ENCODE measurements at regions not wholly inside any gene's neighbourhood (a gene's known extent, or its start where the extent isn't known, plus 50 kb on each side); places are given as distances from the start of the nearest gene placed in this dataset.

GRCh38 chr14:101460521-101460920, 100.8 kb upstream of the DIO3 start:
- DNase-seq (ENCODE audit: low read depth) = no peak

DNA sequence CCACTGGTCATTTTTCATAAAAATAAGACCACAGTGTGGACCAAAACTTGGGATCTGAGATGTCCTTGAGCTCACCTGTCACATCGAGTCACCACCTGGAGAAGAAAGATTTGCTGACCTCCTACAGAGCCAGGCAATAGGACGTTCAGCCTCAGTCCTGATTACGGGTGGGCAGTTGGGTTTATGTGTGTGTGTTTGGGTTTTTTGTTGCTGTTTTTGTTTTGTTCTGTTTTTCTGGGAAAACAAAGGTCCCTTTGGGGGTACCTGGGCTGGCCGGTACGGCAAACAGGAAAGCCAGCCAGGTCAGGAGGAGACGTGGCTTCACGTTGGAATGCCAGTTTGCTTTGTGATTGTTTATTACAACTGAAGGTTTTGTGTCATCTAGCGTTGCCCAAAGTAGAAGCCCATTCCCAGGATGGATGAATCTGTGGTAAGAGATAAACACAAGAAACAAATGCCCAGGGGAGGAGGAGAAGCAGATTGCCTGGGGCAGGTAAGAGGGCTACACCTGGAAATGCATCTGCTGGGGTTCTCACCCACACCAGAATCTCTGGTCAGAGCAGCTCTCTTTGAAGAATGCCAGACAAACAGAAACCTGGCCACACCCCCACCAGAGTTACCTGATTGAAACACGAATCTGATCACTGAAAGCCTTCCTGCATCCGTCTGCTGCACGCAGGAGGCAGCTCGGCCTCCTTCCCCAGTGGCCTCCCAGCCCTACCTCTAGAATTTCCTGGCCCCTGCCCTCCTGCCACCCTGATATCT, 100.1 kb upstream of the DIO3 start:
- no peak for DNase-seq (ENCODE audit: low read depth)

DNA sequence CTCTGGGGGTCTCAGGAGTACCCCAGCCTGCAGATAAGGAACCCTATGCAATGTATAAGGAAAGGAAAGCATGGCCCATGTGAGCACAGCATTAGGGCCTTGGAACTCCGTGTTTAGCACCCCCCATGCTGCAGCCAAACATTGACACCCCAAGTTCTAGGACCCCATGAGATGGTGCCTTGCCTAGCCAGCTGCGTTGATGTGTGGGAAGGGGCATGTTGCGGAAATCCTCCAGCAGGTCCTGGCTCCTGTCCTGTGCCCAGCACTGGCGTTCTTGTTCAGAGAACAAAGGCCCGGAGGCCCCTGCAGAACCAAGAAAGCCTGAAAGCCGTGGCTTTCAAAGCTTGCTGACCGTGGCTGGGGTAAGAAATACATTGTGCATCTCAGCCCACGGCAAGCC, 99.4 kb upstream of the DIO3 start:
- DNase-seq (ENCODE audit: low read depth) = no peak

- DNase-seq (ENCODE audit: low read depth) = no peak
Observed at GRCh38 chr14:101462726-101463565, 98.3 kb upstream of the DIO3 start.

DNA sequence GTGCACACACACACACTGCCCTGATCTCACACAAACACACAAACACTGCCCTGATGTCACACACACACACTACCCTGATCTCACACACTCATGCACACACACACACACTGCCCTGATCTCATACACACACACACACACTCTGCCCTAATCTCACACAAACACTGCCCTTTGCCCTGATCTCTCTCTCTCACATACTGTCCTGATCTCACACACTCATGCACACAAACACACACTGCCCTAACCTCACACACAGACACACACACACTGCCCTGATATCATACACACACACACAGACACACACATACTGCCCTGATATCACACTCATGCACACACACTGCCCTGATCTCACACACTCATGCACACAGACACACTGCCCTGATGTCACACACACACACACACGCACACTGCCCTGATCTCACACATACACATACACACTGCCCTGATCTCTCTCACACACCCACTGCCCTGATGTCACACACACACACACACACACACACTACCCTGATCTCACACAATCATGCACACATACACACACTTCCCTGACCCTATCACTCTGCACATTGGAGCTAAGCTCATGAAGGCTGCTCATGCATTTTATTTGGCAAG, 97.6 kb upstream of the DIO3 start:
- no peak for DNase-seq (ENCODE audit: low read depth)

GRCh38 chr14:101464310-101464983, 96.8 kb upstream of the DIO3 start:
- no peak for DNase-seq (ENCODE audit: low read depth)

GRCh38 chr14:101464984-101465794, 96.1 kb upstream of the DIO3 start:
- no peak for DNase-seq (ENCODE audit: low read depth)

GRCh38 chr14:101465795-101466448, 95.4 kb upstream of the DIO3 start:
- no peak for DNase-seq (ENCODE audit: low read depth)

DNA sequence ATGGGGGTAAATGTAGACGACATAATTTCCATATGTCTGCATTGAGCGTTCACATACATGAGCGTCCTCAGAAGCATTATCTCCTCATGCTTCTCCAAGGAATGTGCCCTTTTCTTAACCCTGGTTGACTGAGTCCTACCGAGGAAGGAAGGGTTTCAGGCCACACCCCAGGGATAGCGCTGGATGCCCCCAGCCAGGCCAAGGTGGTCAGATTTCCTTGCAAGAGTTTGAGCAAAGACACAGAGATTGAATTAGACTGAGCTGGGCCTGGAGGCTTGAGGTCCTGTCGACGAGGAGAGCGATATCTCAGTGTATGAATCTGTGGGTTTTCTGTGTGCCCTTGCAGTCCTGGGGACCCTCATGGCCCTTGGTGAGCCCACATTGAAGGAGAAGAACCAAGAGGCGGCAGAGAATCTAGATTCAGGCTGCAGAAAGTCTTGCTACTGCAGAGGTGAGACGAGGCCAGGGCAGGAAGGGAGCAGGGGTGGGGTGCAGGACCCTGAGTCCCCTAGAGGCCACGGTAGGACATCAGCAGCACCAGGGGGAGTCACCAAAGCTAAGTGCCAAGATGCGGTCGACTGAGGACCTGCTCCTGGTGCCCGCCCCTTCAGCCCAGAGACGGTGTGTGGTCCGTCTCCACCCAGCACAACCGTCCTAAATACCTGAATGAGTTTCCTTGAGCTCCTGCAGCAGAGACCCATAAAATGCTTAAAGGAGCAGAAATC, 94.7 kb upstream of the DIO3 start:
- DNase-seq (ENCODE audit: low read depth) = no peak

GRCh38 chr14:101467181-101467926, 93.9 kb upstream of the DIO3 start:
- no peak for DNase-seq (ENCODE audit: low read depth)

DNA sequence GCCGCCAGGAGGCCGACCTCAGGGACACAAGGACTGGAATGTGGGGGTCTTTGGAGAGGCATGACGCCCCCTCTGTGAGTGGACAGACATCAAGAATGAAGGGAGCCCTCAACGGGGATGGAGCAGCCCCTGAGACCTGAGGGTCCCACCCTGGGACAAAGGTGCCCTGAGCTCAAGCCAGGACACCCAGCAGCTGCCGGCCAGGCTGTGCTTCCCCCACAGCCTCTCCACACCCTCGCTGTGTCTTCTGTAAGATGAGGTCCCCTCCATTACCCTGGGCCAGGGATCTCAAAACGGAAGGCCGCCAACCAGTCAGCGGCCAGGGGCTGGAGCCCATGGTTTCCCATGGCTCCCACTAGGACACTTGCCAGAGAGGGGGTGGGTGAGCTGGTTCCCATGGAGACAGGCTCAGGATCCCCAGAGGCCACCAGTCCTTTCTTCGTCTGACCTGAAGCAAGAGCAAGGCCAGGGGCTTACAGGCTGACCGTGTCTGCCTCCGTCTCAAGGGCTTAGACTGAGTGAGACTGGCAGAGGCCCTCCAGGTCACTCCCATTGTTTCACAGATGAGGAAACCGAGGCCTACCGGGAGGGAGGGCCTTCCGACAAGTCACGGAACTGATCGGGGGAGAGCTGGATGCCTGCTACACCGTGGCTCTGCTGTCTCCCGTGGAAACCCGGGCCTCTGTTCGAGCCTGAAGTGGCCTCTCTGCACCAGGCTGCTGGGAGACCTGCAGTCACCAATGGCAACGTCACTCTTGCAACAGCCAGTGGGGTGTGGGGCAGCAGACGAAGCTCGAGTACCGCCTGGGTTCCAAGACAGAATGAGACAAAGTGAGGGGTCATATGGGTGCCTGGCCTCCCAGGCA, 91.7 kb upstream of the DIO3 start:
- no peak for DNase-seq (ENCODE audit: low read depth)

- DNase-seq (ENCODE audit: low read depth) = no peak
Observed at GRCh38 chr14:101470266-101470665, 91.0 kb upstream of the DIO3 start.

DNA sequence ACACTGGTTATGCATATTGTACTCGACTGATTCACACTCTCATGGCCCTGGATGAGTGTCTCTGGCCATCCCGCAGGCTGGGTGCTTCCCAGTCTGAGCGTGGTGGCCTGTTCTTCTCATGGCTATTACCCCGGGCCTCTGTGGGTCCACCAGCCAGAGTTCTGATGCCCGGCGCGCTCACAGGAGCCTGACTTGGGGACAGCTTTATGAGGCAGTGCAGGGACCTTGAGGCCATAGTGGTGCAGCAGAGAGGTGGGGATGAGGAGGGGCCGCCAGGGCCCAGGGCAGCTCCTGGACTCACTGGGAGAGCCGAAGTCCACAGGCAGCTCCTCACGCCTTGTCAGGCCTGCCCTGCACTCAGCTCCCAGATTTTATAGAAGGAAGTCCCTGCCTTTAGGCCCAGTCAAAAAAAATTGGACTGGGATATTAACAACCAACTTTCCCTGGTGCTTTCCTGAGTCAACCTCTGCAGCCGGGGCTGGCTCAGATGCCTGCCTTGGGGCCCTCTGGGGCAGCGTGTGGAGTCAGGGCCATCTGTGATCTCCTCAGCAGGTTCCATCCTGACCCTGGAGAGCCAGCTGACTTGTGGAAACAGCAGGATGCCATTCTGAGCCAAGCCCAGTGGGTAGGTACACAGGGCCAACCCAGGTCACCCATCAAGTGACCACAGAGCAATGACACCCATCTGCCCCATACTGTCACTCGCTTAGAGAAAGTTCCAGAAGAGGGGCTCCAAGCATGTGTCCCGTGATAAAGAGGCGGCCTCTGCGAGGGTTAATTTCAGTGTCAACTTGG, 89.4 kb upstream of the DIO3 start:
- no peak for DNase-seq (ENCODE audit: low read depth)

GRCh38 chr14:101472518-101472849, 88.8 kb upstream of the DIO3 start:
- no peak for DNase-seq (ENCODE audit: low read depth)

- DNase-seq (ENCODE audit: low read depth) = no peak
Observed at GRCh38 chr14:101473045-101473729, 88.1 kb upstream of the DIO3 start.

DNA sequence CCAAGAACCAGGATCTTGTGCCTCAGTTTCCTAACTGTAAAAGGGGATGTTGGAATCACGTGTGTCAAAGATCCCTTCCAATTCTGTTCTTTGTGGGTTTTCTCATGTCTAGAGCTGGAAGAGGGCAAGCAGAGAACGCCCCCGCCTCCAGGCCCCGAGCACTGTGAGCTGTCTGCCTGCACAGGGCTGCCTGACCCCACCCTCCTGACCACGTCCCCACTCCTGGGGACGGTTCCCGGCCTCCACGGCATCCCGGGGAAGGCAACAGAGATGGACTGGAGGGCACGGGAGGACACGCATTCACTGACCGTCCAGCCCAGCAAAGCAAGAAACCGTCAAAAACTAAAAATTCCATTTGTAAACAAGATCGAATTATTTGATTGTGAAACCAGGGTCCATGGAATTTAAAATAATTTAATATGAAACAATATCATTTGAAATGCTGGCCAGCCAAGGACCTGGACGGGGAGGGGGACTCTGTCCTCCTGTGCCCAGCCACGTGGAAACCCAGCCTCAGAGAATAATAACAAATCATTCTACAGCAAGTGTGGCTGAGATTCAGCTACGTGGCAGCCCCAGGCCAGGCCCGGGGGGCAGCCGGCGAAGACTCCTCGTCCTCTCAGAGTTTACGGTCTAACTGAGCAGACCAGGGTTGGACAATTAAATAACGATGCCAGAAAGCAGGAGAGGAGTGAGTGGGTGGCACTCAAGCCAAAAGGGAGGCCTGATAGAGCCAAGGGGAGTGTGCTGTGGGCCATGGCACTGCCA, 87.3 kb upstream of the DIO3 start:
- DNase-seq (ENCODE audit: low read depth) = no peak
